ENCODE measurements at regions not wholly inside any gene's neighbourhood (a gene's known extent, or its start where the extent isn't known, plus 50 kb on each side); places are given as distances from the start of the nearest gene placed in this dataset.

- no peak overlapping the region for H3K27ac ChIP-seq (ENCODE audit: low read depth, low read length)
- H3K9me3 ChIP-seq (ENCODE audit: low read depth, low read length): peaks cover 10% of the 10 kb centered on the region
- H3K4me1 ChIP-seq (ENCODE audit: insufficient read depth, low read length): no peaks in the 10 kb centered on the region
- no peak overlapping the region for H2AFZ ChIP-seq (ENCODE audit: low read length)
- H3K79me2 ChIP-seq (ENCODE audit: insufficient read depth, low read length): no peaks in the 10 kb centered on the region
- no peaks in the 10 kb centered on the region for H4K20me1 ChIP-seq (ENCODE audit: insufficient read depth, low read length)
- H3K4me3 ChIP-seq (ENCODE audit: insufficient read depth, low read length): no peak overlapping the region
- TF ChIP-seq, protein P1, sequence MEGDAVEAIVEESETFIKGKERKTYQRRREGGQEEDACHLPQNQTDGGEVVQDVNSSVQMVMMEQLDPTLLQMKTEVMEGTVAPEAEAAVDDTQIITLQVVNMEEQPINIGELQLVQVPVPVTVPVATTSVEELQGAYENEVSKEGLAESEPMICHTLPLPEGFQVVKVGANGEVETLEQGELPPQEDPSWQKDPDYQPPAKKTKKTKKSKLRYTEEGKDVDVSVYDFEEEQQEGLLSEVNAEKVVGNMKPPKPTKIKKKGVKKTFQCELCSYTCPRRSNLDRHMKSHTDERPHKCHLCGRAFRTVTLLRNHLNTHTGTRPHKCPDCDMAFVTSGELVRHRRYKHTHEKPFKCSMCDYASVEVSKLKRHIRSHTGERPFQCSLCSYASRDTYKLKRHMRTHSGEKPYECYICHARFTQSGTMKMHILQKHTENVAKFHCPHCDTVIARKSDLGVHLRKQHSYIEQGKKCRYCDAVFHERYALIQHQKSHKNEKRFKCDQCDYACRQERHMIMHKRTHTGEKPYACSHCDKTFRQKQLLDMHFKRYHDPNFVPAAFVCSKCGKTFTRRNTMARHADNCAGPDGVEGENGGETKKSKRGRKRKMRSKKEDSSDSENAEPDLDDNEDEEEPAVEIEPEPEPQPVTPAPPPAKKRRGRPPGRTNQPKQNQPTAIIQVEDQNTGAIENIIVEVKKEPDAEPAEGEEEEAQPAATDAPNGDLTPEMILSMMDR (IDR thresholded peaks at IDR 0.05; ENCODE audit: extremely low read depth, low read depth, low read length): no peak
- no peak overlapping the region for H3K4me2 ChIP-seq (ENCODE audit: insufficient read depth, low read length)
- no peak for DNase-seq (ENCODE audit: insufficient read length, low spot score, missing footprints)
- no peaks in the 10 kb centered on the region for H3K27me3 ChIP-seq (ENCODE audit: insufficient read depth, low read length)
- H3K36me3 ChIP-seq (ENCODE audit: insufficient read depth, low read length): no peaks in the 10 kb centered on the region
These were observed 69.8 kb upstream of the TTC34 start for GRCh38 chr1:2871246-2871815.

- Histone ChIP-seq H3K4me2 (ENCODE audit: insufficient read depth, low read length) (no peak overlapping the region), H3K36me3 (ENCODE audit: insufficient read depth, low read length) (no peaks in the 10 kb centered on the region), H3K27ac (ENCODE audit: low read depth, low read length) (no peak overlapping the region), H3K4me3 (ENCODE audit: insufficient read depth, low read length) (no peak overlapping the region), H3K79me2 (ENCODE audit: insufficient read depth, low read length) (no peaks in the 10 kb centered on the region), H4K20me1 (ENCODE audit: insufficient read depth, low read length) (no peaks in the 10 kb centered on the region), H2AFZ (ENCODE audit: low read length) (no peak overlapping the region), H3K9me3 (ENCODE audit: low read depth, low read length) (peaks cover 10% of the 10 kb centered on the region), H3K4me1 (ENCODE audit: insufficient read depth, low read length) (no peaks in the 10 kb centered on the region), H3K27me3 (ENCODE audit: insufficient read depth, low read length) (no peaks in the 10 kb centered on the region)
- DNase-seq (ENCODE audit: insufficient read length, low spot score, missing footprints): no peak
- TF ChIP-seq, protein P1 (IDR thresholded peaks at IDR 0.05; ENCODE audit: extremely low read depth, low read depth, low read length): no peak
These were observed 72.7 kb upstream of the TTC34 start for GRCh38 chr1:2874207-2874606.

DNA sequence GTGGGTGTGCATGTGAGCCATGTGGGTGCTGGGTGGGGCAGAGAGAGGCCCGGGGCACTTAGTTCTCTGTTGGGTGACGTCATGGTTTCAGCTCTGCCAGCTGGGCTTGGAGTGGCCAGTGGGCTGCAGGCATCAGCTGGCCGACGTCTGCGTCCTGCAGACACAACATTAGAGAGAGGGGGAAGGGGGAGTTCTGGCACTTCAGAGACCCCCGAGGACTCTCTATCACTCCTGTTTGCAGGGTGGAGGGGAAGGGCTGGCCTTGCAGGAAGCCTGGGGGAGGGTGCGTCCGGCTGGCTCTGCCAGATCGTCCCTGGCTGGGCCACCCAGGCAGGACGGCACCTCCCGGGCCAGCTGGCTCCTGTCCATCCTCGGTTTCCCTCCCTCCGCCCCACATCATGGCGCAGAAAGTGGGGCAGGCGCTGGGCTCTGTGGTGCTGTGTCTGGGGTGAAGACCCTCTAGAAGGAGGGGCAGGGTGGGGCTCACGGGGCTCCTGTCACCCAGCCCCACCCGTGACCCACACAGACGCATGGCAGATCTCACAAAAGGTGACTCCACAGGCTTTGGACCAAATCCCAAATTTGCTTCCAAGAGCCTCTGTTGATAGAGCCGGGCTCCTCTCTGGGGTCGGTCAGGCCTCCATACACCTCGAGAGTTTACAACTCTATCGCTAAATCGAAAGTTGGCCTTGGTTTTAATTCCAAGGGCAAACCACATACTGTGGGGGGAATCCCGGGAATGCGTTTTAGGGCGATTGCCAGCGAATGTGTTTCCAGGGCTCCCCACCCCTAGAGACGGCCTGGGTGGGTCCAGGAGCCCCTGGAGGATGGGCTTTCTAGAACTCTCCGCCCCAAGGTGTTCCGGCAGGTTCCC is 73.4 kb upstream of the TTC34 start:
- Histone ChIP-seq H4K20me1 (ENCODE audit: insufficient read depth, low read length) (no peaks in the 10 kb centered on the region), H3K36me3 (ENCODE audit: insufficient read depth, low read length) (no peaks in the 10 kb centered on the region), H3K9me3 (ENCODE audit: low read depth, low read length) (peaks cover 10% of the 10 kb centered on the region), H3K4me1 (ENCODE audit: insufficient read depth, low read length) (no peaks in the 10 kb centered on the region), H3K79me2 (ENCODE audit: insufficient read depth, low read length) (no peaks in the 10 kb centered on the region), H2AFZ (ENCODE audit: low read length) (no peak overlapping the region), H3K4me3 (ENCODE audit: insufficient read depth, low read length) (no peak overlapping the region), H3K4me2 (ENCODE audit: insufficient read depth, low read length) (no peak overlapping the region), H3K27ac (ENCODE audit: low read depth, low read length) (no peak overlapping the region), H3K27me3 (ENCODE audit: insufficient read depth, low read length) (no peaks in the 10 kb centered on the region)
- TF ChIP-seq, protein P1 (IDR thresholded peaks at IDR 0.05; ENCODE audit: extremely low read depth, low read depth, low read length): no peak
- no peak for DNase-seq (ENCODE audit: insufficient read length, low spot score, missing footprints)
